Neural progenitor cell (in vitro differentiated cells): ENCODE measurements at regions not wholly inside any gene's neighbourhood (a gene's known extent, or its start where the extent isn't known, plus 50 kb on each side); places are given as distances from the start of the nearest gene placed in this dataset.

ENCODE experiments used
- DNase-seq: peaks from one replicate; pipeline ENCODE4 v3.0.0-alpha.2; 2016; ENCODE audit warnings: low spot score
- H2AFZ ChIP-seq: fragments of 200-600 bp; sonication (generic); replicated peaks from 2 replicates; pipeline ENCODE4 v1.6.1; 2016; ENCODE audit warnings: antibody characterized with exemption
- H3F3A ChIP-seq: fragments of 200-600 bp; sonication (generic); 2 replicates; pipeline ENCODE4 v1.6.1; 2016; ENCODE audit warnings: antibody characterized with exemption, low read depth
- H3K27ac ChIP-seq: fragments of 200-600 bp; sonication (generic); 2 replicates; pipeline ENCODE4 v1.5.1; 2016; ENCODE audit warnings: mild to moderate bottlenecking
- H3K27me3 ChIP-seq: fragments of 200-600 bp; sonication (generic); 2 replicates; pipeline ENCODE4 v1.6.1; 2016; ENCODE audit warnings: mild to moderate bottlenecking, moderate library complexity
- H3K36me3 ChIP-seq: fragments of 200-600 bp; sonication (generic); 2 replicates; pipeline ENCODE4 v1.5.1; 2016
- H3K4me1 ChIP-seq: fragments of 200-600 bp; sonication (generic); 2 replicates; pipeline ENCODE4 v1.6.1; 2016; ENCODE audit warnings: mixed run types
- H3K4me2 ChIP-seq: fragments of 200-600 bp; sonication (generic); 2 replicates; pipeline ENCODE4 v1.6.1; 2016
- H3K4me3 ChIP-seq: fragments of 200-600 bp; sonication (generic); 2 replicates; pipeline ENCODE4 v1.5.1; 2016
- H3K79me2 ChIP-seq: fragments of 200-600 bp; sonication (generic); 2 replicates; pipeline ENCODE4 v1.6.1; 2016; ENCODE audit warnings: low read depth
- H3K9ac ChIP-seq: fragments of 200-600 bp; sonication (generic); 2 replicates; pipeline ENCODE4 v1.6.1; 2016
- H3K9me3 ChIP-seq: fragments of 200-600 bp; sonication (generic); 2 replicates; pipeline ENCODE4 v1.5.1; 2016; ENCODE audit warnings: low read depth
- H4K20me1 ChIP-seq: fragments of 200-600 bp; sonication (generic); 2 replicates; pipeline ENCODE4 v1.6.1; 2016; ENCODE audit warnings: low read depth
- H3K27ac Mint-ChIP-seq: 3 replicates; pipeline ENCODE4 v1.8.0; 2021; ENCODE audit warnings: mixed read lengths
- H3K27me3 Mint-ChIP-seq: 2 replicates; pipeline ENCODE4 v1.8.0; 2022; ENCODE audit warnings: low read depth, mild to moderate bottlenecking, inconsistent platforms, moderate library complexity, mixed read lengths; ENCODE audit not compliant: insufficient read depth
- H3K36me3 Mint-ChIP-seq: 3 replicates; pipeline ENCODE4 v1.8.0; 2021; ENCODE audit warnings: mixed read lengths
- H3K4me1 Mint-ChIP-seq: 3 replicates; pipeline ENCODE4 v1.8.0; 2021; ENCODE audit warnings: mixed read lengths
- H3K4me3 Mint-ChIP-seq: 3 replicates; pipeline ENCODE4 v1.8.0; 2021; ENCODE audit warnings: mild to moderate bottlenecking, moderate library complexity, mixed read lengths
- H3K9me3 Mint-ChIP-seq: 3 replicates; pipeline ENCODE4 v1.8.0; 2020; ENCODE audit warnings: mixed read lengths
- EZH2 ChIP-seq: fragments of 200-600 bp; sonication (generic); IDR thresholded peaks from 2 replicates; pipeline ENCODE4 v1.6.1; 2017; ENCODE audit warnings: antibody characterized with exemption, mild to moderate bottlenecking, moderate library complexity
- EZH2phosphoT487 ChIP-seq: fragments of 200-600 bp; sonication (generic); IDR thresholded peaks from 2 replicates; pipeline ENCODE4 v1.6.1; 2017; ENCODE audit warnings: antibody characterized with exemption
- TF ChIP-seq, protein P1 (sequence below): fragments of 200-600 bp; sonication (generic); IDR thresholded peaks from 2 replicates; pipeline ENCODE4 v1.5.1; 2017; ENCODE audit warnings: antibody characterized with exemption, mild to moderate bottlenecking

- H3K79me2 ChIP-seq = no peaks in the 10 kb centered on the region
- H3K27me3 ChIP-seq = no peaks in the 10 kb centered on the region
- H3F3A ChIP-seq = no peaks in the 10 kb centered on the region
- Mint-ChIP-seq H3K4me3 (no peak overlapping the region), H3K4me1 (peaks cover 18% of the 10 kb centered on the region), H3K9me3 (no peaks in the 10 kb centered on the region), H3K36me3 (no peaks in the 10 kb centered on the region), H3K27me3 (no peaks in the 10 kb centered on the region), H3K27ac (no peak overlapping the region)
- no peak overlapping the region for H3K4me3 ChIP-seq
- TF ChIP-seq EZH2 (no peak), EZH2phosphoT487 (no peak)
- TF ChIP-seq, protein P1, sequence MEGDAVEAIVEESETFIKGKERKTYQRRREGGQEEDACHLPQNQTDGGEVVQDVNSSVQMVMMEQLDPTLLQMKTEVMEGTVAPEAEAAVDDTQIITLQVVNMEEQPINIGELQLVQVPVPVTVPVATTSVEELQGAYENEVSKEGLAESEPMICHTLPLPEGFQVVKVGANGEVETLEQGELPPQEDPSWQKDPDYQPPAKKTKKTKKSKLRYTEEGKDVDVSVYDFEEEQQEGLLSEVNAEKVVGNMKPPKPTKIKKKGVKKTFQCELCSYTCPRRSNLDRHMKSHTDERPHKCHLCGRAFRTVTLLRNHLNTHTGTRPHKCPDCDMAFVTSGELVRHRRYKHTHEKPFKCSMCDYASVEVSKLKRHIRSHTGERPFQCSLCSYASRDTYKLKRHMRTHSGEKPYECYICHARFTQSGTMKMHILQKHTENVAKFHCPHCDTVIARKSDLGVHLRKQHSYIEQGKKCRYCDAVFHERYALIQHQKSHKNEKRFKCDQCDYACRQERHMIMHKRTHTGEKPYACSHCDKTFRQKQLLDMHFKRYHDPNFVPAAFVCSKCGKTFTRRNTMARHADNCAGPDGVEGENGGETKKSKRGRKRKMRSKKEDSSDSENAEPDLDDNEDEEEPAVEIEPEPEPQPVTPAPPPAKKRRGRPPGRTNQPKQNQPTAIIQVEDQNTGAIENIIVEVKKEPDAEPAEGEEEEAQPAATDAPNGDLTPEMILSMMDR = no peak
- DNase-seq = no peak
- no peaks in the 10 kb centered on the region for H4K20me1 ChIP-seq
- H3K9ac ChIP-seq = no peak overlapping the region
- no peak overlapping the region for H3K4me2 ChIP-seq
- H3K27ac ChIP-seq = no peak overlapping the region
- no peaks in the 10 kb centered on the region for H3K36me3 ChIP-seq
- no peaks in the 10 kb centered on the region for H3K4me1 ChIP-seq
- H2AFZ ChIP-seq = no peak overlapping the region
- H3K9me3 ChIP-seq = no peaks in the 10 kb centered on the region
These were observed 414.5 kb upstream of the MDFIC2 start for GRCh38 chr3:70726961-70727360.

DNA sequence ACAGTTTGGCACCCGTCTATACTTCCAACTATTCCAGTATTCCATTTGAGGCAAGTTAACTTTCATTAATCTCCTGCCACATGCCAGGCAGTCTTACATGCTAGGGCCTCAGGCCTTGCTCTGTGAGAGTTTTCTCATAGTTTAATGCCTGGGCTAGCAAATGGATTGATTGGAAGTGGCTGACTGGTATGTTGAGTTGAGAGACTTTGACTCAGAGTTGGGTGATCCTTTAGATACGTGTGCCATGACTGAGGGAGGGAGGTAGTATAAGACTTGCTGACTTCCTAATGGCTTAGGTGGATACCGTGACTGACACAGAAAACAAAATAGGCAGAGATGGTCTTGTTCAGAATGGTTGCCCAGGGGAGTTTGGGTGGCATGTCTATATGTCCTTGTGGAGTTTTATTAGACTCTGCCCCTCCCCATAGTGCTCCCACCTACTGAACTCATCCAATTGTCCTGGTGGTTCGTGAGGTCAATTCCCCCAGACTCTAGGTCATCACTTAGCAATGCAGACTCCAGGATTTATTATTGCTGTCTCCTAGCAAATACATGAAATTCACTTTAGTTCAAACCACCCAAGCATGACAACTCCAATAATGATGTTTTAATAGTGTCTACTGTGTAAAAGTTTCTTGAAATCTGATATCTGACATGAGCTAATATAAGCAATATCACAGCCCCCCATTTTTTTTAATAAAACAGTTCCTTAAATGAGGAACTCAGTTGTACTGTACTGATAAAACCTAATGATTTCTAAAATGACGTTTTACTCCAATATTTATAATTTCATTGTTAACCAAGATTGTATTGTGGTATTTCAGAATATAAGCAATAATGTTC, 413.9 kb upstream of the MDFIC2 start:
- H3K27me3 Mint-ChIP-seq = no peaks in the 10 kb centered on the region

DNA sequence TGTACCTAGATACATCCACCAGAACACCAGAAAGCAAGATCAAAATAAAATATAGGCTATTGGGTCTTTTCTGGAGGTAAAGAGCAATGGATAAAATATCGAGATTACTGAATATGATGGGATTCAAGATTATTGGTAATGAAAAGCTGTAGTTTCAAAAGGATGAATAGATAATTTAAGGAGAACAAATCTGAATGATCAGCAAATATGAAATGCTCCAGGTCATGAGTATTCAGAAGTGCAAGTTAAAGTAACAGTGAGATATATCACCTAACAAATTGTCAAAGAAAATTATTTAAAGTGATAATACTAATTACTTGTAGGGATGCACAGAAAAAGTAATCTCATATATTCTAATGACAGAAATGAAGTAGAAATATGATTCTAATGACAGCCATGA, 409.6 kb upstream of the MDFIC2 start:
- Histone ChIP-seq H3K4me2 (no peak overlapping the region), H3K27me3 (no peaks in the 10 kb centered on the region), H3K9me3 (no peaks in the 10 kb centered on the region), H3K4me1 (no peaks in the 10 kb centered on the region), H3K36me3 (no peaks in the 10 kb centered on the region), H4K20me1 (no peaks in the 10 kb centered on the region), H3K4me3 (no peak overlapping the region), H2AFZ (no peak overlapping the region), H3K9ac (no peak overlapping the region), H3K79me2 (no peaks in the 10 kb centered on the region), H3F3A (no peaks in the 10 kb centered on the region), H3K27ac (no peak overlapping the region)
- Mint-ChIP-seq H3K4me1 (peaks cover 12% of the 10 kb centered on the region), H3K27me3 (no peaks in the 10 kb centered on the region), H3K9me3 (no peaks in the 10 kb centered on the region), H3K4me3 (no peak overlapping the region), H3K36me3 (no peaks in the 10 kb centered on the region), H3K27ac (no peak overlapping the region)
- TF ChIP-seq EZH2phosphoT487 (no peak), EZH2 (no peak)
- TF ChIP-seq, protein P1 = no peak
- no peak for DNase-seq

More for the DNA sequence above, 413.9 kb upstream of the MDFIC2 start:
- no peaks in the 10 kb centered on the region for H3K9me3 ChIP-seq
- H3K9ac ChIP-seq = no peak overlapping the region
- no peaks in the 10 kb centered on the region for H3K9me3 Mint-ChIP-seq
- no peaks in the 10 kb centered on the region for H3K36me3 Mint-ChIP-seq
- H3K4me3 ChIP-seq = no peak overlapping the region
- H3K36me3 ChIP-seq = no peaks in the 10 kb centered on the region
- no peak overlapping the region for H3K27ac Mint-ChIP-seq
- H3F3A ChIP-seq = no peaks in the 10 kb centered on the region
- H3K4me1 ChIP-seq = no peaks in the 10 kb centered on the region
- no peak overlapping the region for H2AFZ ChIP-seq
- H3K27ac ChIP-seq = no peak overlapping the region
- TF ChIP-seq, protein P1 = no peak
- TF ChIP-seq EZH2 = no peak
- no peak for TF ChIP-seq EZH2phosphoT487
- no peak overlapping the region for H3K4me3 Mint-ChIP-seq
- no peak for DNase-seq
- no peaks in the 10 kb centered on the region for H3K27me3 ChIP-seq
- H3K79me2 ChIP-seq = no peaks in the 10 kb centered on the region
- H3K4me1 Mint-ChIP-seq = peaks cover 18% of the 10 kb centered on the region
- no peaks in the 10 kb centered on the region for H4K20me1 ChIP-seq
- H3K4me2 ChIP-seq = no peak overlapping the region
